NCI-H524 treated with DMSO at 0.1 percent for 48 hours (cell line): ENCODE measurements at regions not wholly inside any gene's neighbourhood (a gene's known extent, or its start where the extent isn't known, plus 50 kb on each side); places are given as distances from the start of the nearest gene placed in this dataset.
"Not testable (repeated sequence)": the region's sequence is repeated elsewhere in the genome, so short reads cannot be mapped to it uniquely, and the experiment has no call there.

Source experiments
- DNase-seq: peaks from one replicate; lab custom pipeline; 2025; lab: John Stamatoyannopoulos, UW

DNA sequence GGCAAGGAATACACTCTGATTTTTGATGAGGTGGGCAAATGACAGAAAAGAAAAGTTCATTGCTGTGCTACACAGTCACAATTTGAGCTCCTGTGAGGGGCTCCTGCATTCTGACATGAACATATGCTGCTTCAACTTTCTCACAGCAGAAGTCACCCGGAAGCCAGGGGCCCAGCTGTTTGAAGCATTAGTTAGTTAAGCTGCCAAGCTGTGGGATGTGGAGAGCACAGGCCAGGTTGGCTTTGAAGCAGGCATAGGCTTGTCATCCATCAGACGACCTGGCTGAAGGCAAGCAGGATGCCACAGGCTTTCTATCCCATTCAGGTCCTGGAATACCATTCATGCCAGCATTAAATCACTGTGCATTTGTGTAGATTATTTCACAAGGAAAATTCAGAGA lies 63.1 kb downstream of the MTNR1B start:
- DNase-seq, result no peak

GRCh38 chr11:93033093-93033492 lies 63.6 kb downstream of the MTNR1B start:
- no peak for DNase-seq

DNA sequence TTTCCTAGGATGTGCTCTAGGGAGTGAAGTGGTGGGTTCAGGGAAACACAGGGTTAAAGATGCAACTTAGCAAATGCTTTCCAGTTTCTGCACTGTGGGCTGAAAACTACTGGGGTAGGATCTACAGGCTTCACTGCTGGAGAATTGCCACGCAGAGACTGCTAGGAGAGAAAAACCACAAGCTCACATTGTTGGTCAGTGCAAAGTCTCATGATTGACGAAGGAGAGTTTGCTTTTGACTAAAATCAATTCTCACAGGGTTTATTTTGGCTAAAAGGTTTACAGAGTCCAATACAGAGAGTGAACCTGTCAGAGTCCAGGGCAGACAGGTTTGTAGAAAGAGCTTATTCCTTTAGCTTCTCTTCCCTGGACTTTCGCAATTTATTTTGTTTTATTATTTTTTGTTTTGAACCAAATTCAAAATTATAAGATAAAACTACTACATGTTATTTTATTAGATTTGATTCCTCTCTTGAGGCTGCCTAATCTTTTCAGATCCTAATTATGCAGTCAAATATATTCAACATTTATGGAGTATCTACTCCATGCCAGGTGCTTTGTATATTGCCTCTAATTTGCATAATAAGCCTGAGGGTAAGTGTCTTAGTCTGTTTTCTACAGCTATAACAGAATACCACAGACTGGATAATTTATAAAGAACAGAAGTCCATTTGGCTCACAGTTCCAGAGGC lies 64.7 kb downstream of the MTNR1B start:
- no peak for DNase-seq

GRCh38 chr11:93034723-93035039 lies 65.2 kb downstream of the MTNR1B start:
- DNase-seq, result no peak

DNA sequence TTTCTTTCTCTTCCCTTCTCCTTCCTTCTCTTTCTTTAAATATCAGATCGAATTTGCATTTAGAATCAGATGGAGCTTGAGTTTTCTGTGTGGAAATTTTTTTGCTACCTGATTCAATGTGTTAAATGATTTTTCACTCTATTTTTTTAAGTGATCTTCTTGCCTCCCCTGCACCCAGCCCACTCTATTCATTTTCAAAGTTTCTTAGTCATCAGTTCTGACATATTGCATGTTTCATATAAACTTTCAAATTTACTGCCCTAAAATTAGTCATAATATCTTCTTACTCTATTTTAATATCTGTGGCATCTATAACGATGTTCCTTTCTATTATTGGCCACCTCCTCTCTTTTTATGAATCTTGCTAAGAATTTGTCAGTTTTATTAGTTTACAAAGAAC lies 69.1 kb downstream of the MTNR1B start:
- DNase-seq, result no peak

DNA sequence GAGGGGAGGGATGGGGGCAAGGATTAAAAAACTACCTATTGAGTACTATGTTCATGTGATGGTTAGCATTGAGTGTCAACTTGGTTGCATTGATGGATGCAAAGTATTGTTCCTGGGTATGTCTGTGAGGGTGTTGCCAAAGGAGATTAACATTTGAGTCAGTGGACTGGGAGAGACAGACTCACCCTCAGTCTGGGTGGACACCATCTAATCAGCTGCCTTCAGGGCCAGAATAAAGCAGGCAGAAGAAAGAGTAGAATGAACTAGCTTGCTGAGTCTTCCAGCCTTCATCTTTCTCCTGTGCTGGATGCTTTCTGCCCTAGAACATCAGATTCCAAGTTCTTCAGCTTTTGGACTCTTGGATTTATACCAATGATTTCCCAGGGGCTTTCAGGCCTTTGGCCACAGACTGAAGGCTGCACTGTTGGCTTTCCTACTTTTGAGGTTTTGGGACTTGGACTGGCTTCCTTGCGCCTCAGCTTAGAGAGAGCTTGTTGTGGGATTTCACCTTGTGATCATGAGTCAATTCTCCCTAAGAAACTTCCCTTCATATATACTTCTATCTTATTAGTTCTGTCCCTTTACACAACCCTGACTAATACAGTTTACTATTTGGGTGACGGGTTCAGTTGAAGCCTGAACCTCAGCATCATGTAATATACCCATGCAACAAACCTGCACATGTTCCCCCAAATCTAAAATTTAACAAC lies 70.2 kb downstream of the MTNR1B start:
- no peak for DNase-seq

DNA sequence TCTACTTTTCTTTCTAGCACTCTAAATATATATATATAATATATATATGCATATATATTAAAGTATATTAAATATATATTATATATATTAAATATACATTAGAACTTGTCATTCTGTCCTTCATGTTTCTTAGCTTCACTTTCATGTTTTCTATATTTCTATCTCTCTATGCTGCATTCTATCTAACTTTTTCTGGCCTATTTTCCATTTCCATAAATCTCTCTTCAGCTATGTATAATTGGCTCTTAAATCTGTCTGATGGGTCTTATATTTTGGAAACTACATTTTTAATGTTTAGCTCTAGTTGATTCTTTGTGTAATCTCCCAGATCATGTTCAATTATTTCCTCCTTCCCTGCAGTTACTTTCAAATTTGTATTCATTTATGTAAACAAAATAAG lies 72.2 kb downstream of the MTNR1B start:
- DNase-seq, result no peak

- not testable (repeated sequence) for DNase-seq
Observed at GRCh38 chr11:93043186-93043585, 73.7 kb downstream of the MTNR1B start.

DNA sequence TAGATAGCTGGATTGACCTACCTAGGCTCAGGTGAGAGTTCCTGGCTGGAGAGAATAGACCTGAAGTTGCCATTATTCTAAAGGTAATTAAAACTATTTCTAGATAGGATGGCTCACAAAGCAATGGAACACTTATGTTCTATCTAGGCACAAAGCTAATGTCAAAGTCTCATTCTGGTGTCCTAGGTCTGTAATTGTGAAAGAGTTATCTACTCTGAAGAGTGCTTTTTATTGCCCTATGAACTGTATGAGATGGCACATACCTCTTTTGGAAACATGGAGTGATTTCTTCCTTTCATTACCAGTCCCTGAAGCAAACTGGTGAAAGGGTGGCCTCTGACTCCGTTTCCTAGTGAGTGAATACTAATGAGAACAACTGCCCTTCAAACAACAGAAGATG lies 80.3 kb downstream of the MTNR1B start:
- no peak for DNase-seq

DNA sequence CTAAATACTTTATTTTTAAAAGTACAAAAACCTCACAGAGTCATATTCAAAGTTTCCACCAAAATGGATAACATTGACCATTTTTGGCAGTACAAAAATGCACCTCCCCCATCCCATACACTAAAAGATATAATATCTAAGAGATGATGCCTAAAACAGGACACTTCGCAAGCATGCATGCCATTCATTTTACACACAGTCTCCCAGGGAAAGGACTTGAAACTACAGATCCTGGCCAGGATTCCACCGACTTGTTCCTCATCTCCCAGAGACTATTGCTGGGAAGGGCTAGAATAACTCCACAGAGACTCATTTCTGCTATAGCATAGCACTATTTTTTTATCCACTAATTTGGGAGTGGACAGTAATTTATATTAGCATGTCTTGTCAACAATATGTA lies 81.7 kb downstream of the MTNR1B start:
- DNase-seq, result no peak

- no peak for DNase-seq
Observed at GRCh38 chr11:93053864-93054263, 84.4 kb downstream of the MTNR1B start.

GRCh38 chr11:93054279-93054678 lies 84.8 kb downstream of the MTNR1B start:
- no peak for DNase-seq

GRCh38 chr11:93054881-93055280 lies 85.4 kb downstream of the MTNR1B start:
- no peak for DNase-seq

DNA sequence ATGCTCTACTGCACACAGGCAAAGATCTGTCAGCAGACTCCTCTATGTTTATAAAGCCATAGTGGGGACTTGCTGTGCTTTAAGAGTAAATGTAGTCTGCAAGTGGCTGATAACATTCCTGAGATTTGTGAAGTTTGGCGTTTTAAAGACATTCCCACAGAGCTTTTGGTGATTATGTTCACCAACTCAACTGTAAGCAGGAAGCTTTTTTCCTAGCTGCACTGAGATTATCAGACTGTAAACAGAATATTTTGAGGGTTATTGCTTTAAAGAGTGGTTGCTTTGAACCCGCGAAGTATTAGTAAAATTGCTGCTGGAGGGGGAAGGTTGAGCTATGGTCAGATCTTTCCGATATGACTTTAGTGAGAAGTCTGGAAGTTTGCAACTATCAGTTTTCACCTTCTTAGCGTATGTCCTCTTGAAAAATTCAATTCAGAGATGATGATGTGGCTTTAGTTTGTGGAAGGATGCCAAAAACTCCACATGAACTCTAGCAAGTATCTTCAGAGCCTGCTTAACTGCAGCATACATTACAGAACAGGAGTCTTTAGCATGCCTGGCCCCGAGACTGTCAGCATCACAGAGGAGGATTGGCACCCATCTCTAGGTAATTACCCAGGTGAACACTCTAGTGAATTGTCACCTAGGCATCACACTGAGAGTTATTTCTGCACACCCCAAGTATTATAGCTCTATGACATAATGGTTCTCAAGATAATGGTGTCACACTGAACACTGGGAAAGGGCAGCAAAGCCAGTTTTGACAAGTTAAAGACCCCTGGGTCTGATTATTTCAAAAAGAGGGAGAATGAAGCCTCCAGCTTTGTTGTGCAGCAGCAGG lies 89.9 kb downstream of the MTNR1B start:
- no peak for DNase-seq

DNA sequence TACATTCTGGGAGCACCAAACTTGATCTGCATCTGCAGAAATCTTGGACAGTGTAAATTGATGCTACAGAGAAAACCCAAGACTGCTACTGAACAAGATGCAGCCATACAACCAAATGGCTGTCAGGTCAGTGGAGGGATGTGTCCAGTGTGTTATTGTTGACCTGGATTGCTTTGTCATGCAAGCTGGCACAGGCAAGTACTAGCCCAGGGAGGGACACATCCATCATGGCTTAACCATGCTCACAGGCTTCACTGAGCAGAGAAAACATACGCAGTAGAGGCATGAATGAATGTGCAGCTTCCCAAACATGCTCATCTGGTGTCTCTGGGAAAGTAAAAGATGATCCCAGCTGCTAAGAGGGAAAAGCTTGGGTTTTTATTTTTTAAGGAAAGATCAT lies 93.6 kb downstream of the MTNR1B start:
- no peak for DNase-seq

DNA sequence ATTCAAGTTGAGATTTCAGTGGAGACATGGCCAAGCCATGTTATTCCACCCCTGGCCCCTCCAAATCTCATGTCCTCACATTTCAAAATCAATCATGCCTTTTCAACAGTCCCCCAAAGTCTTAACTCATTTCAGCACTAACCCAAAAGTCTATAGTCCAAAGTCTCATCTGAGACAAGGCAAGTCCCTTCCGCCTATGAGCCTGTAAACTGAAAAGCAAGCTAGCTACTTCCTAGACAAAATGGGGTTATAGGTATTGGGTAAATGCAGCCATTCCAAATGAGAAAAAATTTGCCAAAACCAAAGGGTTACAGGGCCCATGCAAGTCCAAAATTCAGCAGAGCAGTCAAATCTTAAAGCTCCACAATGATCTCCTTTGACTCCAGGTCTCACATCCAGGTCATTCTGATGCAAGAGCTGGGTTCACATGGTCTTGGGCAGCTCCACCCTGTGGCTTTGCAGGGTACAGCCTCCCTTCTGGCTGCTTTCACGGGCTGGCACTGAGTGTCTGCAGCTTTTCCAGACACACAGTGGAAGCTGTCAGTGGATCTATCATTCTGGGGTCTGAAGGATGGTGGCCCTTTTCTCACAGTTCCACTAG lies 95.7 kb downstream of the MTNR1B start:
- not testable (repeated sequence) for DNase-seq

DNA sequence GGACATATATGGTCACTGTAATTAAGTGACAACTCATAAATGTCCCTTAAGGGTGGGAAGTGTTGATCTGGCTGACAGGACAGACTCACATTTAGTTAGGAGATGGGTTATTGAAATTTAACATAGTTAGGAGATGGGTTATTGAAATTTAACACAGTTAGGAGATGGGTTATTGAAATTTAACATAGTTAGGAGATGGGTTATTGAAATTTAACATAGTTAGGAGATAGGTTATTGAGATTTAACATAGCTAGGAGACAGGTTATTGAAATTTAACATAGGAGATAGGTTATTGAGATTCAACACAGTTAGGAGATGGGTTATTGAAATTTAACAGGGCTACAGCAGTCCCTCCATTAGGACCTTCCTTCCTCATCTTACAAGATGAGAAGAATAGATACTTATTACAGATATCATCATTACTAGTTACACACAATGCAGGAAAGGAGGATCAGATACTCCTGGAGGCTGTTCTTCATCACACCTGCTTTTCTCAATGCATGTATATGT lies 98.5 kb downstream of the MTNR1B start:
- no peak for DNase-seq

DNA sequence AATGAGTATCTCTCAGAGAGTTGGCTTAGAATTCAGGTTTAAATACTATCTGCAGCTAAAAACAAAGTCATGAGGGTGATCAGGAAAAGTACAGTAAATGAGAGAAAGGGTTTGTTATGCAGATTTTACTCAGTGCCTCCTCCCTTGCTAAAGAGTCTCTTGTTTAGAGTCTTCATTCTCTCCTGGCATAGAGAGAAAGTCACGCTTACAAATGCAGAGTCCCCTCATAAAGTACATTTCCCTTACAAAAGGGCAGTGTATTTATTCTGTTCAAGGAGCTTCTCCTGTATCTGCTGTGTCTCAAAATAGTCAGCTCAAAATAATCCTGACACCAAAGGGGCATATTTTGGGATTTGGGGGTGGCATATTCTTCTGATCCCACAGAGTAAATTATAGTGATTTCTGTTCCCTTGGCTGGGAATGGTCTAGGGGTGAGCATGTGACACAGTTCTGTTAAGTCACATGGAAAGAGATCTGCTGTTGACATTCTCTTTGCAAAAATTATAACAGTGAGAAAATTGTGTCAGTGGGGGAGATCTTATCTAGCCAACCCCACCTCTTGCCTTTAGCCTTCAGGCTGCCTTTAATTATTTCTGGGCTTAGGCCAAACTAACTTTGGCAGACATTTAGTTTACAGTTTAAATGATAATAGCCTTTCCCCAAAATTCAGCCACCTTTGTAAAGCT lies 102.9 kb downstream of the MTNR1B start:
- DNase-seq, result no peak

- DNase-seq, result no peak
Observed at GRCh38 chr11:93073026-93073425, 103.6 kb downstream of the MTNR1B start.

GRCh38 chr11:93073508-93074280 lies 104.2 kb downstream of the MTNR1B start:
- no peak for DNase-seq

DNA sequence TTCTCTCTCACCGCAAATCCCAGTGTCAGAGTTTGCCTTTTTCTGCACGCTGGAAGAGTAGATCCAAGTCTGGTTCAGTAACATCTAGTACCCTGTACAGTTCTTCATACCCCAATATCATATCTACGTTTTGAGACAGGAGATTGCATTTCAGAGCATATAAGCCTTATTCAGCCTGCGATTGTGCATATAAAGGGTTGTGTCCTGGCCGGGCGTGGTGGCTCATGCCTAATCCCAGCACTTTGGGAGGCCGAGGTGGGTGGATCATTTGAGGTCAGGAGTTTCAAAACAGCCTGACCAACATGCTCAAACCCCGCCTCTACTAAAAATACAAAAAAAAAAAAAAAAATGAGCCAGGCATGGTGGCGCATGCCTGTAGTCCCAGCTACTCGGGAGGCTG lies 104.9 kb downstream of the MTNR1B start:
- DNase-seq, result no peak
